ENCODE measurements at regions not wholly inside any gene's neighbourhood (a gene's known extent, or its start where the extent isn't known, plus 50 kb on each side); places are given as distances from the start of the nearest gene placed in this dataset.

DNA sequence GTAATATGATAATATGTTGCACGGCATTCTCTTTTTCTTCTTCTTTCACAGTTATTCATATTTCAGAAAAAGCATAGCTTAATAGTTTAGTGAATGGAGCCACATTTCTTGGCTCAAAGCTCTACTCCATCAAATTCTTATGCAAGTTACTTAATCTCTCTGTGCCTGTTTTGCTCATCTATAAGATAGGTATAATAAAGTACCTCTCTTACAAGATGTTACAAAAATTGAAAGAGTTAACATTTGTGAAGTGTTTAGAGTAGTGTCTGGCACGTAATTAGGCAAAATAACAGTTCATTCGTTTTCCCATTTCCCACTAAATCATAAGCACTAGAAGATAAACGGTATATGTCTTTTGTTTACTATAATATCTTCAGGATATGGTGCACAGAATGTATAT lies 1304.4 kb upstream of the EYS start:
- TF ChIP-seq, protein P1, sequence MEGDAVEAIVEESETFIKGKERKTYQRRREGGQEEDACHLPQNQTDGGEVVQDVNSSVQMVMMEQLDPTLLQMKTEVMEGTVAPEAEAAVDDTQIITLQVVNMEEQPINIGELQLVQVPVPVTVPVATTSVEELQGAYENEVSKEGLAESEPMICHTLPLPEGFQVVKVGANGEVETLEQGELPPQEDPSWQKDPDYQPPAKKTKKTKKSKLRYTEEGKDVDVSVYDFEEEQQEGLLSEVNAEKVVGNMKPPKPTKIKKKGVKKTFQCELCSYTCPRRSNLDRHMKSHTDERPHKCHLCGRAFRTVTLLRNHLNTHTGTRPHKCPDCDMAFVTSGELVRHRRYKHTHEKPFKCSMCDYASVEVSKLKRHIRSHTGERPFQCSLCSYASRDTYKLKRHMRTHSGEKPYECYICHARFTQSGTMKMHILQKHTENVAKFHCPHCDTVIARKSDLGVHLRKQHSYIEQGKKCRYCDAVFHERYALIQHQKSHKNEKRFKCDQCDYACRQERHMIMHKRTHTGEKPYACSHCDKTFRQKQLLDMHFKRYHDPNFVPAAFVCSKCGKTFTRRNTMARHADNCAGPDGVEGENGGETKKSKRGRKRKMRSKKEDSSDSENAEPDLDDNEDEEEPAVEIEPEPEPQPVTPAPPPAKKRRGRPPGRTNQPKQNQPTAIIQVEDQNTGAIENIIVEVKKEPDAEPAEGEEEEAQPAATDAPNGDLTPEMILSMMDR (IDR thresholded peaks at IDR 0.05; ENCODE audit: poor library complexity): no peak
- no peak for TF ChIP-seq EZH2 (IDR thresholded peaks at IDR 0.05; ENCODE audit: borderline replicate concordance)

Data from hepatocyte (in vitro differentiated cells).